HG03432 (cell line): ENCODE measurements at regions not wholly inside any gene's neighbourhood (a gene's known extent, or its start where the extent isn't known, plus 50 kb on each side); places are given as distances from the start of the nearest gene placed in this dataset.
"Not testable (repeated sequence)": the region's sequence is repeated elsewhere in the genome, so short reads cannot be mapped to it uniquely, and the experiment has no call there.

Source experiments
- ATAC-seq: cut with Tn5 transposase; IDR thresholded peaks from one replicate; pipeline ENCODE4 v1.9.1; 2021; ENCODE audit warnings: mild to moderate bottlenecking, moderate library complexity; ENCODE audit not compliant: unreplicated experiment

GRCh38 chr1:201721082-201722049 is 107.6 kb upstream of the IPO9 start:
- ATAC-seq: no peak

DNA sequence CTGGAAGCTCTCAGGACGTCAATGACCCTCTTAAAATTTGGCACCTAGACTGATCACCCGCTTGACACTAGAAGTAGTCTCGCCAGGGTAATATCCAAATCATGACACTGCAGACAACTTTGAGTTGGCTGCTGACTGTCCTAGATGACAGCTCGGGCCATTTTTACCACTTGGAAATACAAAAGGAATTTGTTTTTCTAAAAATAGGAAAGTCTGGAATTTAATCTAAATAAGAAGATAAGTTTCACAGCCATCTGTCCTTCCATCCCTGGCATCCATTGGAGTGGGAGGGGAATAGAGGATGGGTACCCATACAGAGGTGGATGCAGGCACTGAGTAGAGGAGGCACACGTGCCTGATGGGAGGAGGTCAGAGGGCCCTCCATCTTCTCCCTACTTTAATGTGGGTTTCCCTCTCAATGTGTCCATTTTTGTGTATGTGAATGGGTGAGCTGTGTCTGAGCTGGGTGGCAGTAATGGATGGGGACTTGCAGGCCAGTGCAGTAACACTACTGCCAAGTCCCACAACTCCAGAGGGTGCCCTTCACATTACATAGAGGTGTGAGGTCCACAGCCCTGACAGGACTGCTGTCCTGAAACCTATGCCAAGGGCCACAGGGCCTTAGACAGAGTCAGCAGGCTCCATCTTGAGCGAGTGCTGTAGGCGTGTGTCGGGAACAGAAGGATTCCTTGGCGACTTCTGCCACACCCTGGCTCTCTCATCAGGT is 104.8 kb upstream of the IPO9 start:
- ATAC-seq: no peak

GRCh38 chr1:201724766-201725118 is 104.2 kb upstream of the IPO9 start:
- no peak for ATAC-seq

- no peak for ATAC-seq
Measured at GRCh38 chr1:201726700-201727099, 102.3 kb upstream of the IPO9 start.

DNA sequence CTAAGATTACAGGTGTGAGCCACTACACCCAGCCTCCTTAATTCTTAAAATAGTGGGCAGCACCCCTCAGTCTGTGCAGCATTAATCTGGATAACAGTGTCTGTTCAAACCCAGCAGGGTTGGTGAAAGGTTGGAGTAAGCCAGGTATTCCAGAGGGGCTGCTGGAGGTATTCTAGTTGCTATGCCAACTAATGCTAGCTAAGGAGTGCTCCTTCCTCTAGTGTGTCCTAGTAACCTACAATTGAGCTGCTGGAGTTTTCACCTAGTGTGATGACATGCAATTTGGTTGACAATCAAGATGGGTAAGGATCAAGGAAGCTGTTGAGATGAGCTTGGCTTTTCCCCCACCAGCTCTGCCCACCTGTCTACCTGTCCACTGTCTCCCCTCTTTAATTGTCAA is 100.2 kb upstream of the IPO9 start:
- no peak for ATAC-seq

DNA sequence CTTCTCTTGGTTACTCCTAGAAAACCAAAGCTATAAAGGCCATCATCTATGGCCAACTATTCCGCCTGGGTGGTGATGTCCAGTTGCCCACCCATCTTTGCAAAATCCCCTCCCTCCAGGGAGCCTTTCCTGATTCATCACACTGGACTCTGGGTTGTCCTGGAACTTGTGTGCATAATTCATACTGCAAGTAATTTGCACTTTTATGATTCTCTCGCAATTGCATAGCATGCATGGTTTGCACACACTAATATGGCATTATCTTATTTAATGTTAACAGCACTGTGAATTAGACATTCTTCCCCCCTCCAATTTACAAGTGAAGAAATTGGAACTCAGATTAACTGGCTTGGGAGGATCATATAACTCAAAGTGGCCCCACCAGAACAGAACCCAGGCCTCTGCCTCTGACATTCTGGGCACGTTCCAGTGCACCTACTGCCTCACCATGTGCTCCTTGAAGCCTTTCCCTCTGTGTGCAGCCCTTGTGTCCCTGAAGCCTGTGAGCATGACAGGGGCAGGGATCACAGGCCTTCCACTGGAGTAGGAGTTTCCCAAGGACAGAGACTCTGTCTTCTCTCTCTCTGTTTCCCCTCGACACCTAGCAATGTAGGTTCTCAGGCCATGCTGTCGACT is 98.9 kb upstream of the IPO9 start:
- no peak for ATAC-seq

DNA sequence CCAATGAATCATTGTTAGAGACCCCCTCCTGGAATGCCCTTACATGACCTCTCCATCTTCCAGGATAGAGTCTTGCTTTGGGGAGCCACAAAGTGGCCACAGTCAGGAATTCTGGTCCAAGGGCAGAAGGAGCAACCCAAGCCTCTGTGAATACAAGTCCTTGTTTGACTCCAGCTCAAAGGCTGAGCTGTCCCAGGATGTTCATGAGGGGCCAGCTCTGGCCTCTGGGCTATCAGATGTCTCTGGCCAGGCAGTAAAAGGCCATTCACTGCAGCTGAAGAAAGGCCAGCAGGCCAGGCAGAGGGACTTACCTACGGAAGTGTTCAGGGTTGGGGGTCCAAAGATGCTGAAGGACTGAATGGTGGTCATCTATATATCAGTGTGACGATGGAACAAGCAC is 98.3 kb upstream of the IPO9 start:
- no peak for ATAC-seq

DNA sequence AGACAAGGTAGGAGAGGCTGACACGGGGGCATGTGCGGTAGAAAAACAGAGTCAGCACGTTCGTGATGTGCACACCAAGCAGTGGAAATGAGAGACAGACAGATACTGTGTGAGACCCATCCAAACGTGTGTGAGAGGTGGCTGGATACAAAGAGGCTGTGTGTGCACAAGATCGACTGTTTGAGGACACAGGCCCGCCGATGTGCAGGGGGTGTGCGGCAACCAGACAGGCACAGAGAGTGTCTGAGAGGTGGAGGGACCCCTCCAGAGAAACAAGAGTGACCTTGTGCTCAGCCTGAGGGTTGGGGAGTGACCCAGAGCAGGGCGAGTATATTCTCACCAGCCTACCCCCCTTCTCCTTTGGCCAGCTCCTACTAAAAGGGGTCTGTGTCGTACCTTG is 97.8 kb upstream of the IPO9 start:
- no peak for ATAC-seq

GRCh38 chr1:201731592-201731991 is 97.4 kb upstream of the IPO9 start:
- ATAC-seq: no peak

DNA sequence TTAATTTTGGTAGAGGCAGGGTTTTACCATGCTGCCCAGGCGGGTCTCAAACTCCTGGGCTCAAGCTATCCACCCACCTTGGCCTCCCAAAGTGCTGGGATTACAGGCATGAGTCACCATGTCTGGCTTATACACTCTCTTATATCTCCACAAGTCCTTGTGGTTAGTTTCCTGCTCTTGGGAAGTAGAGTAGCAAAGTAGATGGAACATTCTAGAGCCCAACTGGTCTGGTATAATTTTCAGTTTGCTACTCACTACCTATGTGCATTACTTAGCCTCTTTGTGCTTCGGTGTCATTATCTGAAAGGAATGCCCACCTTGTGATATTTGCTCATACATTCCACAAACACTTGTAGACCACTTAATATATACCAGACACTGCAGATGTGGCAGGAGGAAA is 96.6 kb upstream of the IPO9 start:
- no peak for ATAC-seq

DNA sequence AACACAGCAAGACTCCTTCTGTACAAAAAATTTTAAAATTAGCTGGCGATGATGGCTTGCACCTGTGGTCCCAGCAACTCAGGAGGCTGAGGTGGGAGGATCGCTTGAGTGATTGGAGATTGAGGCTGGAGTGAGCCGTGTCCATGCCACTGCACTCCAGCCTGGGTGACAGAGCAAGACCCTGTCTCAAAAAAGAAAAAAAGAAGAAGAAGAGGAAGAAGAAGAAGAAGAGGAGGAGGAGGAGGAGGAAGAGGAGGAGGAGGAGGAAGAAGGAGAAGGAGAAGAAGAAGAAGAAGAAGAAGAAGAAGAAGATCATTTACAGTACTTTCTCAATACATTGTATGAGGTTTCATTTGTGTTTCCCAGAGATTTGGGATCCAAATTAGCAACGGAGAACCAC is 94.7 kb upstream of the IPO9 start:
- not testable (repeated sequence) for ATAC-seq

DNA sequence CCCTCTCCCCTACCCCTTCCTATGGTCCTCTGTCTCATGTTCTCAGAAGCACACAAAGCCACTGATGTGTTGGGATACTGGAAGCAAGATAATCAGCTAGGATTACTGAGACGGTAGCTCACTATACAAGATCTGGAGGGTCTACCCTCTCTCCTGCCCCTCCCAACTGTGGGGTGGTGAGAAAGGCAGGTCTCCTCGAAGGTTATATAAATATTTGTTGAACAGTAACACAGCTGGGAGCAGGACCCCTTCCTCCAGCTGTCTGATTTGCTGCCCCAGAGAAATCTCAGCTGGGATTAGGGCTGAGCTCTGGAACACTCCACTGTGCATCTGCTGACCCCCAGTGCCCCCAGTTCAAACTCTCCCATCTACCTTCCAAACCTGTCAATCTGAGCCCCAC is 94.2 kb upstream of the IPO9 start:
- no peak for ATAC-seq

DNA sequence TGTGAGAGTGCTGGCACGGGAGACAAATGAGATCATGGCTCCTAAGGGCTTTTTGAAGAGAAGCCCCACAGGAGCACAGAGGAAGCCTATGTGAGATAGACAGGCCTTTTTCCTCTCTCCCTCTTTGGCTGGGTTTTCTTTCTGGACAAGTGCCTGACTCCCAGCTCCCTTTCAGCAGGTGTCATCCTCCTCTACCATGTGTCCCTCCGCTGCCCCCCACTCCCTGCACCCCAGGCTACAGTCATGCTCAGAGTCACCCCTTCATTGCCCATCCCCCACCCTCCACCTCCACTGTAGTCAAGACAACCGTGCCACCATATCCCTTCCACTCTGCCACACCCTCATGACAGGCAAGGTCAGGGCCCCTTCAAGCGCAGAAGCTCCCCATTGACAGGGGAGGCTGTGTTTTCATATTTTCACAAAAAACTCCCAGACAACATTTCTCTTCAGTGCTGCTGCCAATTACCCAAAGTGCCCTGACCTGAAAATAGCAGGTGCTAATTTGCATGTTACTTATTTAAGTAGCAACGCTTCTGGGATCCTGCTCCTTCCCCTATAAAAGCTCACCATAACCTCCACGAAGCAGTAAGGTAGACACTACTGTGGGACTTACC is 92.1 kb upstream of the IPO9 start:
- no peak for ATAC-seq

DNA sequence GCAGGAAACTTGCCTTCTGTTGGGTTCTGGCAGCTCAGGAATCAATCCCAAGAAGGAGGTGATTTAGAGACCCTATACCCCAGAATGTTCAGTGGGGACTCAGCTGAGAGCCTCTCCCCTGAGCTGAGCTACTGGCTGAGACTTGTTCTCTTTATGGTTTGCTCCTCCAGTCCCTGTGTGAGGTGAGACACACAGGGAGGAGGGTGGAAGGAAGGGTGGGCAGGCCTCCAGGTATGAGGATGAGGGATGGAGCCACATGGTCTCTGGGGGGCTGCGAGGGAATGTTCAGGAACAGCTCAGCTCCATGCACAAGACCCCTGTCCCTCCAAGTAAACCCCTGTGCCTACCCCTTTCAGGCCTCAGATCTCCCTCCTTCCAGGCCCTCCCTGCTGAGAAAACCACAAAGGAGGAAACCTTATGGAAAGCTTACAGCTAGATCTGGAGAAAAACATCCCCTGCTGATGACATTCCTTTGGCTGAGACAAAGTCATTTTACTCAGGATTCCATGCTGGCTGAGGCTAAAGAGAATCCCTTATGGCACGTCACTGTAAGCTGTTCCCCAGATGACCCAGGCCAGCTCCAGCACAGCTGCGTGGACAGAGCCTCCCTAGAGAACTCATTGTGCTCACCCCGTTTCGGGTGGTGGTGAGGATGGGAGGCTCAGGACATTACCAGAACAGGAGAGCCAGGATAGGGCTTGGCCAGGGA is 91.5 kb upstream of the IPO9 start:
- no peak for ATAC-seq

DNA sequence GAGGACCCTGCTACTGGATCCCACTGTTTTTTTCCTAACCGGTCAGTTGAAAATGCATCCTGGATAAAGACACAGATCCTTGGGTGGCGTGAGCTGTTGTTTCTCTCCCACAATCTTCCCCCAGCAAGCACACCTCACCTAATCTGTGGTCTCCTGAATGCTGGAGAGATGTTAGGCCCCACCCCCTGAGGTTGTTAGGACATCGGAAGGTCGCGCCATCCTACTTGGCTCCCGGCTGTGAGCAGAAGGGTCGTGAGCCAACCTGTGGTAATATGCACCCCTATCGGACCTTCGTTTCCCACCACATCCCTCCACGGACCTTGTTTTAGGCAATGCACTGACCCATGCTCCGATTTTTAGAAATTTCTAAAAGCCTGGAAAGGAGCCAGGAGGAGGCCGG is 89.9 kb upstream of the IPO9 start:
- ATAC-seq: no peak

DNA sequence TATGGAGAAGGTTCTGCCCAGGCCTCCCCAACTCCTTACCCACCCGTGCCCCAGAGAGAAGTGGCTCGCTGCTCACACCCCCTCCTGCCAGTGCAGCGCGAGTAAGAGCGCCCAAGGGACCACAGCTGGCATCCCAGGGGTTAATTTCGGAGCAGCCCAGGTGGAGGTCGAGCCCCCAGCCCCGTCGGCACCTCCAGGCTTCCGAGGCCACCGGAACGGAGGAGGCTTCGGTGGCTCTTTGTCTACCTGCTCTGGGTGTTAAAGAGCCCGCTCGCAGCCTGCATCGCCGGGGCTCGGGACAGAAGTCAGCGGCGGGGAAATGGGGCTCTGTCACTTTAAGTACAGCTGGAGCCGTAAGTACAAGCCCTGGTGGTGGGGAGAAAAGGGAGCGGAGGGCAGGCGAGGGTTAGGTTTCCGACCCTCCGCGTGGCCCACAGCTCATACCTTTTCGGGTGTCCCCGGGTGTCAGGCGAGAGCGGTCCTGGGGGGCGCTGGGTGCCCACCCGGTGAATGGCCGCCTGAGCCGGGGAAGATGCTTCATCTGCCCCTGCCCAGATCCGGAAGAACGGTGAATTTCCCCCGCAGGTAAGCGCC is 89.4 kb upstream of the IPO9 start:
- ATAC-seq: no peak

DNA sequence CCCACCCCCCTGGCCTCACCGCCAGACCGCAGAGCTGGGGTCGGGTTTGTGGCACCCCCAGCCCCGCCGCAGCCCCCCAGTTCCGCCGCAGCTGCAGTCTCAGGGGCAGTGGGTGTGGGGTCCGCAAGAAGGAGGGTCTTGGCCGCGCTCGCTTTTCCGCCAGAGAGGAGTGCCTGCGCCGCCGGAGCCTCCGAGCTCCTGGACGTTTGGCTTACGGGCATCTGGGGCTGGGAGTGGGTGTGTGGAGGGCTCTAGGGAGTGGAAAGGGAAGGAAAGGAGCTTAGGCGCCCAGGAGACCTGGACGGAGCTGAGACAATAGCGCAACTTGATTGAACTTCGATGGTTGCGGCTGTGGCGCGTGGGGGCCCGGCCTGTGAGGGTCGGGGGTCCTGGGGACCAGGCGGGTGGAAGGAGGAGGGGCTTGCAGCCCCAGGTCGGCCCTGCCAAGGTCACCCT is 88.8 kb upstream of the IPO9 start:
- ATAC-seq: no peak

- ATAC-seq: no peak
Measured at GRCh38 chr1:201740670-201741111, 88.3 kb upstream of the IPO9 start.

- no peak for ATAC-seq
Measured at GRCh38 chr1:201741763-201742342, 87.1 kb upstream of the IPO9 start.

DNA sequence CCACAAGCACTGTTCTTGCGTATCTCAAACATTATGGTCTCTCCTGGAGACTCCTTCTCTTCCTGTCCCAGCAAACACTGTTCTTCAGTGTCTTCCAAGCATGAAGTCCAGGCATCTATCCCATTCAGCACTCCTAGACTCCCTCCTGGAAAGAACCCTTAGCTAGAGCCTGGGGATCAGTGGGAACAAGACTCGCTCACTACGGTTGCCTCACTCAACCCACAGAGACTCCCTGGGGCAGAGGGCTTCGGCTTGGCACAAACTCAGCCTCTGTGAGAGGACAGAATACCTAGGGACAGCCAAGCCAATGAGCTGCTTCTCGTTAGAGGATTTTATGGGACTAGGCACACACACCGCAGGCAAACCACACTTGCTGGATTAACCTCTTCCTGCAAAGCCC is 86.5 kb upstream of the IPO9 start:
- no peak for ATAC-seq
